DOHH2 (cell line): ENCODE measurements at regions not wholly inside any gene's neighbourhood (a gene's known extent, or its start where the extent isn't known, plus 50 kb on each side); places are given as distances from the start of the nearest gene placed in this dataset.

ENCODE experiments used
- H3F3A ChIP-seq: fragments of 200-600 bp; sonication (generic), shearing (Covaris generic); 2 replicates; pipeline ENCODE4 v1.6.0; 2016; ENCODE audit warnings: antibody characterized with exemption, mild to moderate bottlenecking; ENCODE audit not compliant: control insufficient read depth, insufficient read depth
- H3K27ac ChIP-seq: fragments of 200-600 bp; sonication (generic); 2 replicates; pipeline ENCODE4 v1.5.1; 2014; ENCODE audit warnings: low read depth, mild to moderate bottlenecking, low read length, moderate library complexity
- H3K27me3 ChIP-seq: fragments of 200-600 bp; sonication (generic); 2 replicates; pipeline ENCODE4 v1.6.1; 2014; ENCODE audit warnings: mild to moderate bottlenecking, low read length, mixed read lengths; ENCODE audit not compliant: control insufficient read depth
- H3K36me3 ChIP-seq: fragments of 200-600 bp; sonication (generic); 2 replicates; pipeline ENCODE4 v1.6.1; 2014; ENCODE audit warnings: mild to moderate bottlenecking, low read length, moderate library complexity, mixed read lengths; ENCODE audit not compliant: control insufficient read depth
- H3K4me1 ChIP-seq: fragments of 200-600 bp; sonication (generic); 2 replicates; pipeline ENCODE4 v1.6.1; 2014; ENCODE audit warnings: mild to moderate bottlenecking, low read length, mixed read lengths; ENCODE audit not compliant: control insufficient read depth
- H3K4me2 ChIP-seq: fragments of 200-600 bp; sonication (generic); 2 replicates; pipeline ENCODE4 v1.6.0; 2014; ENCODE audit warnings: mild to moderate bottlenecking, low read length, moderate library complexity
- H3K4me3 ChIP-seq: fragments of 200-600 bp; sonication (generic); 2 replicates; pipeline ENCODE4 v1.5.1; 2014; ENCODE audit warnings: mild to moderate bottlenecking, low read length, mixed read lengths
- H3K79me2 ChIP-seq: fragments of 200-600 bp; sonication (generic); 2 replicates; pipeline ENCODE4 v1.6.1; 2014; ENCODE audit warnings: mild to moderate bottlenecking, low read length, mixed read lengths; ENCODE audit not compliant: control insufficient read depth
- H3K9me2 ChIP-seq: fragments of 200-600 bp; sonication (generic); replicated peaks from 2 replicates; pipeline ENCODE4 v1.6.1; 2014; ENCODE audit warnings: mild to moderate bottlenecking, low read length, mixed read lengths; ENCODE audit not compliant: control insufficient read depth
- H3K9me3 ChIP-seq: fragments of 200-600 bp; sonication (generic); 2 replicates; pipeline ENCODE4 v1.6.1; 2014; ENCODE audit warnings: antibody characterized with exemption, low read length, mixed read lengths; ENCODE audit not compliant: control insufficient read depth, insufficient read depth
- H4K20me1 ChIP-seq: fragments of 200-600 bp; sonication (generic); 2 replicates; pipeline ENCODE4 v1.6.0; 2014; ENCODE audit warnings: low read depth, mild to moderate bottlenecking, antibody characterized with exemption, low read length, moderate library complexity; ENCODE audit not compliant: control insufficient read depth, insufficient read depth
- EZH2phosphoT487 ChIP-seq: fragments of 200-600 bp; sonication (generic); IDR thresholded peaks from 2 replicates; pipeline ENCODE4 v1.6.1; 2017; ENCODE audit warnings: borderline replicate concordance, mild to moderate bottlenecking, antibody characterized with exemption, low read length, moderate library complexity, mixed read lengths
- TF ChIP-seq, protein P1 (sequence below): fragments of 200-600 bp; sonication (generic); IDR thresholded peaks from one replicate; pipeline ENCODE4 v1.5.1; 2014; ENCODE audit warnings: antibody characterized with exemption, mild to moderate bottlenecking, low read depth, low read length; ENCODE audit not compliant: poor library complexity, severe bottlenecking

DNA sequence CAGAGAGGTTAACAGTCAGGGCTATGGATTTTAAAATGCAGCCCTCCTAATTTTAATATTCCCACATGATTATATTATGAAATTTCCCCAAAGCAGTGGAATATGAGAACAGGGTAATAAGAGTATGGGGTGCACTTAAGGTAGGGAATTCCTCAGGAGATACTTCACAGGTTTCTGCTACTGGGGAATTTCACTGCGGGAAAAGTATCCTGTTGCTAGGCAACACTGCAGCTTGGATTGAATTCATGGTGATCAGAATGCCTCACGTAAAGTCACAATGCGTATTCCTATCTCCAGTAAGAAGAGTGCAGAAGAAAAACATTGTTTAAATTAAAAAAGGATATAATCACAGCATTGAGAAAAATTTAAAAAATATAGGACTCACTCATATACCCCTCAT, 398.1 kb upstream of the RPS6KA3 start:
- no peaks in the 10 kb centered on the region for H3F3A ChIP-seq
- no peaks in the 10 kb centered on the region for H3K4me1 ChIP-seq
- TF ChIP-seq EZH2phosphoT487: no peak
- TF ChIP-seq, protein P1, sequence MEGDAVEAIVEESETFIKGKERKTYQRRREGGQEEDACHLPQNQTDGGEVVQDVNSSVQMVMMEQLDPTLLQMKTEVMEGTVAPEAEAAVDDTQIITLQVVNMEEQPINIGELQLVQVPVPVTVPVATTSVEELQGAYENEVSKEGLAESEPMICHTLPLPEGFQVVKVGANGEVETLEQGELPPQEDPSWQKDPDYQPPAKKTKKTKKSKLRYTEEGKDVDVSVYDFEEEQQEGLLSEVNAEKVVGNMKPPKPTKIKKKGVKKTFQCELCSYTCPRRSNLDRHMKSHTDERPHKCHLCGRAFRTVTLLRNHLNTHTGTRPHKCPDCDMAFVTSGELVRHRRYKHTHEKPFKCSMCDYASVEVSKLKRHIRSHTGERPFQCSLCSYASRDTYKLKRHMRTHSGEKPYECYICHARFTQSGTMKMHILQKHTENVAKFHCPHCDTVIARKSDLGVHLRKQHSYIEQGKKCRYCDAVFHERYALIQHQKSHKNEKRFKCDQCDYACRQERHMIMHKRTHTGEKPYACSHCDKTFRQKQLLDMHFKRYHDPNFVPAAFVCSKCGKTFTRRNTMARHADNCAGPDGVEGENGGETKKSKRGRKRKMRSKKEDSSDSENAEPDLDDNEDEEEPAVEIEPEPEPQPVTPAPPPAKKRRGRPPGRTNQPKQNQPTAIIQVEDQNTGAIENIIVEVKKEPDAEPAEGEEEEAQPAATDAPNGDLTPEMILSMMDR: no peak
- no peak overlapping the region for H3K4me3 ChIP-seq
- no peaks in the 10 kb centered on the region for H3K79me2 ChIP-seq
- no peaks in the 10 kb centered on the region for H3K9me3 ChIP-seq
- no peaks in the 10 kb centered on the region for H3K9me2 ChIP-seq
- no peaks in the 10 kb centered on the region for H3K27me3 ChIP-seq
- no peak overlapping the region for H3K4me2 ChIP-seq
- H4K20me1 ChIP-seq: no peaks in the 10 kb centered on the region
- H3K36me3 ChIP-seq: no peaks in the 10 kb centered on the region
- H3K27ac ChIP-seq: no peak overlapping the region

DNA sequence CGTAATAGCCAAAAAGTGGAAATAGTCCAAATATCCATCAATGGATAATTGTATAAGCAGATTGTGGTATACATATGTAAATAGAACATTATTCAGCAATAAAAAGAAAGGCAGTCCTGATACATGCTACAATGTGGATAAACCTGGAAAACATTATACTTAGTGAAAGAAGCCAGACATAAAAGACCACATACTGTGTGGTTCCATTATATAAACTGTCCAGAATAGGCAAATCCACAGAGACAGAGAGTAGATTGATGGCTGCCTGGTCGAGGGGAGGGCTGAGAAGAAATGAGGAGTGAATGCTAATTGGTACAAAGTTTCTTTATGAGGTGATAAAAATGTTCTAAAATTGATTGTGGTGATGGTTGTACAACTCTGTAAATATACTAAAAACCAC, 397.4 kb upstream of the RPS6KA3 start:
- H3K27ac ChIP-seq: no peak overlapping the region
- TF ChIP-seq EZH2phosphoT487: no peak
- TF ChIP-seq, protein P1: no peak

GRCh38 chrX:20663336-20663735, 396.6 kb upstream of the RPS6KA3 start:
- Histone ChIP-seq H3K27ac (no peak overlapping the region), H3K4me1 (no peaks in the 10 kb centered on the region), H3K79me2 (no peaks in the 10 kb centered on the region), H3K4me3 (no peak overlapping the region), H3F3A (no peaks in the 10 kb centered on the region), H3K9me2 (no peaks in the 10 kb centered on the region), H3K36me3 (no peaks in the 10 kb centered on the region), H3K9me3 (no peaks in the 10 kb centered on the region), H3K4me2 (no peak overlapping the region), H3K27me3 (no peaks in the 10 kb centered on the region), H4K20me1 (no peaks in the 10 kb centered on the region)
- no peak for TF ChIP-seq EZH2phosphoT487
- TF ChIP-seq, protein P1: no peak

More for the DNA sequence above, 397.4 kb upstream of the RPS6KA3 start:
- H4K20me1 ChIP-seq: no peaks in the 10 kb centered on the region
- H3K4me2 ChIP-seq: no peak overlapping the region
- H3F3A ChIP-seq: no peaks in the 10 kb centered on the region
- no peaks in the 10 kb centered on the region for H3K9me2 ChIP-seq
- no peak overlapping the region for H3K4me3 ChIP-seq
- no peaks in the 10 kb centered on the region for H3K36me3 ChIP-seq
- no peaks in the 10 kb centered on the region for H3K4me1 ChIP-seq
- no peaks in the 10 kb centered on the region for H3K9me3 ChIP-seq
- H3K27me3 ChIP-seq: no peaks in the 10 kb centered on the region
- no peaks in the 10 kb centered on the region for H3K79me2 ChIP-seq

- H3F3A ChIP-seq: no peaks in the 10 kb centered on the region
- no peaks in the 10 kb centered on the region for H3K79me2 ChIP-seq
- no peak overlapping the region for H3K27ac ChIP-seq
- no peaks in the 10 kb centered on the region for H4K20me1 ChIP-seq
- H3K36me3 ChIP-seq: no peaks in the 10 kb centered on the region
- no peak for TF ChIP-seq EZH2phosphoT487
- TF ChIP-seq, protein P1: no peak
- no peaks in the 10 kb centered on the region for H3K4me1 ChIP-seq
- H3K4me3 ChIP-seq: no peak overlapping the region
- H3K9me3 ChIP-seq: no peaks in the 10 kb centered on the region
- no peaks in the 10 kb centered on the region for H3K9me2 ChIP-seq
- H3K27me3 ChIP-seq: no peaks in the 10 kb centered on the region
- no peak overlapping the region for H3K4me2 ChIP-seq
Measured at GRCh38 chrX:20656721-20657120, 390.0 kb upstream of the RPS6KA3 start.
